CD14-positive monocyte (primary cell): ENCODE measurements at regions not wholly inside any gene's neighbourhood (a gene's known extent, or its start where the extent isn't known, plus 50 kb on each side); places are given as distances from the start of the nearest gene placed in this dataset.
A peak's percentile ranks its signal among the peaks of the same experiment; 100 is the strongest.

Experiments
- DNase-seq, 3 donors: peaks; one replicate each; pipeline ENCODE4 v3.0.0-alpha.2; 2011 to 2022
- H2AFZ ChIP-seq: 2 replicates; pipeline ENCODE4 v1.6.0; 2012; ENCODE audit warnings: mild to moderate bottlenecking, low read depth, low read length, inconsistent platforms; ENCODE audit not compliant: insufficient read depth, poor library complexity, severe bottlenecking
- H3K27ac ChIP-seq, 2 donors: 1 replicate in 1 of 2; 2 replicates in 1 of 2; pipeline ENCODE4 v1.5.1; 2012 to 2013; ENCODE audit warnings: low read length in 2 of 2, control low read depth in 1 of 2, inconsistent platforms in 1 of 2, low read depth in 1 of 2, mild to moderate bottlenecking in 1 of 2
- H3K27me3 ChIP-seq, 2 donors: one replicate each; pipeline versions ENCODE4 v1.6.0 to v1.6.1; 2011 to 2013; ENCODE audit warnings: low read length in 2 of 2; ENCODE audit not compliant: control insufficient read depth in 2 of 2, insufficient read depth in 2 of 2
- H3K36me3 ChIP-seq, 2 donors: replicated peaks in 1 of 2; 1 replicate in 1 of 2; 2 replicates in 1 of 2; pipeline versions ENCODE4 v1.5.1 to v1.6.1; 2012 to 2013; ENCODE audit warnings: low read length in 2 of 2, control low read depth in 1 of 2, inconsistent platforms in 1 of 2, mild to moderate bottlenecking in 1 of 2; ENCODE audit not compliant: insufficient read depth in 2 of 2, control insufficient read depth in 1 of 2
- H3K4me1 ChIP-seq, 2 donors: 1 replicate in 1 of 2; 2 replicates in 1 of 2; pipeline versions ENCODE4 v1.5.1 to v1.6.1; 2012 to 2013; ENCODE audit warnings: low read length in 2 of 2, control low read depth in 1 of 2, inconsistent platforms in 1 of 2, mild to moderate bottlenecking in 1 of 2, moderate library complexity in 1 of 2; ENCODE audit not compliant: insufficient read depth in 2 of 2, control insufficient read depth in 1 of 2
- H3K4me2 ChIP-seq: replicated peaks from 2 replicates; pipeline ENCODE3; 2012; ENCODE audit warnings: low read length, moderate library complexity, mild to moderate bottlenecking; ENCODE audit not compliant: poor library complexity, severe bottlenecking; ENCODE audit errors: extremely low read depth
- H3K4me3 ChIP-seq, 3 experiments: fragments of 200-600 bp in 1 of 3; sonication (generic) in 1 of 3; replicated peaks in 1 of 3; 1 replicate in 2 of 3; 2 replicates in 1 of 3; pipeline ENCODE4 v1.5.1; 2011 to 2013; ENCODE audit warnings: low read length in 3 of 3, mild to moderate bottlenecking in 3 of 3, control low read depth in 2 of 3, low read depth in 2 of 3, inconsistent platforms in 1 of 3, moderate library complexity in 1 of 3
- H3K79me2 ChIP-seq: 2 replicates; pipeline ENCODE4 v1.6.0; 2012; ENCODE audit warnings: mild to moderate bottlenecking, control low read depth, inconsistent platforms, low read length, moderate library complexity; ENCODE audit not compliant: insufficient read depth
- H3K9ac ChIP-seq: 2 replicates; pipeline ENCODE4 v1.6.0; 2017; ENCODE audit warnings: low read length, mild to moderate bottlenecking; ENCODE audit not compliant: insufficient read depth, poor library complexity, severe bottlenecking
- H3K9me3 ChIP-seq, 2 donors: replicated peaks in 1 of 2; 1 replicate in 1 of 2; 2 replicates in 1 of 2; pipeline versions ENCODE4 v1.5.1 to v1.6.1; 2012 to 2013; ENCODE audit warnings: low read length in 2 of 2, control low read depth in 1 of 2; ENCODE audit not compliant: control insufficient read depth in 1 of 2, insufficient read depth in 1 of 2
- H4K20me1 ChIP-seq: 2 replicates; pipeline ENCODE4 v1.6.0; 2012; ENCODE audit warnings: mild to moderate bottlenecking, low read length, control low read depth, moderate library complexity; ENCODE audit not compliant: insufficient read depth
- H3K27ac Mint-ChIP-seq, 7 donors: one replicate each; pipeline ENCODE4 v1.8.0; 2020; ENCODE audit warnings: mild to moderate bottlenecking in 7 of 7, mixed read lengths in 7 of 7, moderate library complexity in 6 of 7, inconsistent platforms in 2 of 7
- H3K27me3 Mint-ChIP-seq, 3 donors: one replicate each; pipeline ENCODE4 v1.8.0; 2021 to 2022; ENCODE audit warnings: low read depth in 3 of 3, mild to moderate bottlenecking in 3 of 3, mixed read lengths in 3 of 3, moderate library complexity in 3 of 3, inconsistent platforms in 1 of 3
- H3K36me3 Mint-ChIP-seq, 2 donors: one replicate each; pipeline ENCODE4 v1.8.0; 2020; ENCODE audit warnings: mixed read lengths in 2 of 2, inconsistent platforms in 1 of 2, mild to moderate bottlenecking in 1 of 2
- H3K4me1 Mint-ChIP-seq: one replicate; pipeline ENCODE4 v1.8.0; 2020; ENCODE audit warnings: mild to moderate bottlenecking, mixed read lengths
- H3K4me3 Mint-ChIP-seq, 2 donors: one replicate each; pipeline ENCODE4 v1.8.0; 2020; ENCODE audit warnings: mild to moderate bottlenecking in 2 of 2, mixed read lengths in 2 of 2, moderate library complexity in 1 of 2
- H3K9me3 Mint-ChIP-seq, 7 donors: one replicate each; pipeline ENCODE4 v1.8.0; 2020 to 2022; ENCODE audit warnings: mixed read lengths in 7 of 7, mild to moderate bottlenecking in 6 of 7, moderate library complexity in 6 of 7, inconsistent platforms in 2 of 7
- CTCF ChIP-seq: fragments of 200-600 bp; IDR thresholded peaks from one replicate; pipeline ENCODE4 v1.8.0; 2022; ENCODE audit warnings: antibody characterized with exemption, mild to moderate bottlenecking
- WGBS: methylation state at CpG from one replicate; pipeline ENCODE4 v1.1.5; 2013; ENCODE audit warnings: missing lambda C conversion rate; ENCODE audit not compliant: insufficient coverage; 5-methylcytosine and 5-hydroxymethylcytosine counted together
- intact Hi-C, 2 donors: fragments of 100-400 bp; cut with micrococcal nuclease; formaldehyde crosslinking; loops; one replicate each; pipeline versions ENCODE4 v1.15.0 to v1.15.1; 2023

- WGBS = 79% methylated on average over 4 of the region's 6 CpGs
- peak overlapping the region in 1 of 7 donors; percentile 20 for H3K27ac Mint-ChIP-seq
- no peaks in the 10 kb centered on the region for H3K27me3 Mint-ChIP-seq
- peaks cover 5 to 24% (median 20%) of the 10 kb centered on the region in 7 donors for H3K9me3 Mint-ChIP-seq
- H3K36me3 Mint-ChIP-seq = no peaks in the 10 kb centered on the region
- H3K4me3 ChIP-seq = no peak overlapping the region
- H3K4me1 Mint-ChIP-seq = no peaks in the 10 kb centered on the region
- H3K36me3 ChIP-seq = no peaks in the 10 kb centered on the region
- TF ChIP-seq CTCF = no peak
- no peaks in the 10 kb centered on the region for H3K4me1 ChIP-seq
- DNase-seq = no peak
- H3K4me3 Mint-ChIP-seq = no peak overlapping the region
- intact Hi-C loops = no loop called here
- H3K9ac ChIP-seq = no peak overlapping the region
- H3K27me3 ChIP-seq = no peaks in the 10 kb centered on the region
- H3K9me3 ChIP-seq = peaks cover 12 to 16% of the 10 kb centered on the region in 2 donors
- H2AFZ ChIP-seq = no peak overlapping the region
- no peaks in the 10 kb centered on the region for H4K20me1 ChIP-seq
- no peaks in the 10 kb centered on the region for H3K79me2 ChIP-seq
- no peak overlapping the region for H3K27ac ChIP-seq
- H3K4me2 ChIP-seq = no peak overlapping the region
Observed at GRCh38 chr13:89541091-89542030, 1806.1 kb upstream of the MIR17HG start.

DNA sequence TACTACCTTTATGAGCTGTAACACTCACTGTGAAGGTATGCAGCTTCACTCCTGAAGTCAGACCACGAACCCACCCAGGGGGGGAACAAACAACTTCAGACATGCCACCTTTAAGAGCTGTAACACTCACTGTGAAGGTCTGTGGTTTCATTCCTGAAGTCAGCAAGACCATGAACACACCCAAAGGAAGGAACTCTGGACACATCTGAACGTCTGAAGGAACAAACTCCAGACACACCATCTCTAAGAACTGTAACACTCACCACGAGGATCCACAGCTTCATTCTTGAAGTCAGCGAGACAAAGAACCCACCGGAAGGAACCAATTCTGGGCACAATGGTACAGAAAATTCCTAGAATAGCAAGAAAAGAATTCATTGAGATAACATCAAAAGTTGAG, 1796.5 kb upstream of the MIR17HG start:
- no peaks in the 10 kb centered on the region for H3K79me2 ChIP-seq
- no peak overlapping the region for H3K27ac Mint-ChIP-seq
- H3K4me1 Mint-ChIP-seq = no peaks in the 10 kb centered on the region
- no peaks in the 10 kb centered on the region for H3K36me3 Mint-ChIP-seq
- intact Hi-C loops = no loop called here
- H3K4me3 ChIP-seq = no peak overlapping the region
- H3K4me3 Mint-ChIP-seq = no peak overlapping the region
- no peaks in the 10 kb centered on the region for H3K4me1 ChIP-seq
- no peak for DNase-seq
- WGBS = no CpG with 5 or more reads among the region's 5 CpGs
- H3K27me3 ChIP-seq = no peaks in the 10 kb centered on the region
- peaks cover 0 to 7% (median 4%) of the 10 kb centered on the region in 7 donors for H3K9me3 Mint-ChIP-seq
- H3K27ac ChIP-seq = no peak overlapping the region
- H3K4me2 ChIP-seq = no peak overlapping the region
- no peaks in the 10 kb centered on the region for H4K20me1 ChIP-seq
- TF ChIP-seq CTCF = no peak
- no peak overlapping the region for H3K9ac ChIP-seq
- H3K27me3 Mint-ChIP-seq = no peaks in the 10 kb centered on the region
- no peaks in the 10 kb centered on the region for H3K36me3 ChIP-seq
- H3K9me3 ChIP-seq = peaks cover 0 to 2% of the 10 kb centered on the region in 2 donors
- no peak overlapping the region for H2AFZ ChIP-seq
